HG02840 (cell line): ENCODE measurements at regions not wholly inside any gene's neighbourhood (a gene's known extent, or its start where the extent isn't known, plus 50 kb on each side); places are given as distances from the start of the nearest gene placed in this dataset.
"Not testable (repeated sequence)": the region's sequence is repeated elsewhere in the genome, so short reads cannot be mapped to it uniquely, and the experiment has no call there.

Source experiments
- ATAC-seq: cut with Tn5 transposase; IDR thresholded peaks from one replicate; pipeline ENCODE4 v1.9.1; 2021; ENCODE audit warnings: mild to moderate bottlenecking, moderate library complexity, moderate number of reproducible peaks; ENCODE audit not compliant: unreplicated experiment, low FRiP score

GRCh38 chr16:60204181-60204580 lies 1470.1 kb upstream of the GOT2 start:
- no peak for ATAC-seq

- no peak for ATAC-seq
These were observed 1469.5 kb upstream of the GOT2 start for GRCh38 chr16:60203525-60204124.

GRCh38 chr16:60200729-60201128 lies 1466.6 kb upstream of the GOT2 start:
- ATAC-seq, result not testable (repeated sequence)

- no peak for ATAC-seq
These were observed 1466.0 kb upstream of the GOT2 start for GRCh38 chr16:60200161-60200560.

GRCh38 chr16:60199150-60199549 lies 1465.0 kb upstream of the GOT2 start:
- ATAC-seq, result no peak

GRCh38 chr16:60181536-60181935 lies 1447.4 kb upstream of the GOT2 start:
- ATAC-seq, result no peak

GRCh38 chr16:60180609-60181008 lies 1446.5 kb upstream of the GOT2 start:
- ATAC-seq, result no peak

GRCh38 chr16:60170196-60170595 lies 1436.1 kb upstream of the GOT2 start:
- ATAC-seq, result no peak

GRCh38 chr16:60166111-60166510 lies 1432.0 kb upstream of the GOT2 start:
- ATAC-seq, result no peak

- no peak for ATAC-seq
These were observed 1417.9 kb upstream of the GOT2 start for GRCh38 chr16:60151987-60152386.

GRCh38 chr16:60150907-60151306 lies 1416.8 kb upstream of the GOT2 start:
- no peak for ATAC-seq

- ATAC-seq, result no peak
These were observed 1409.2 kb upstream of the GOT2 start for GRCh38 chr16:60143348-60143705.

- no peak for ATAC-seq
These were observed 1408.7 kb upstream of the GOT2 start for GRCh38 chr16:60142619-60143347.

GRCh38 chr16:60137891-60138290 lies 1403.8 kb upstream of the GOT2 start:
- no peak for ATAC-seq

GRCh38 chr16:60127196-60127595 lies 1393.1 kb upstream of the GOT2 start:
- ATAC-seq, result no peak

- ATAC-seq, result not testable (repeated sequence)
These were observed 1392.0 kb upstream of the GOT2 start for GRCh38 chr16:60126115-60126514.

- no peak for ATAC-seq
These were observed 1389.4 kb upstream of the GOT2 start for GRCh38 chr16:60123392-60124023.

GRCh38 chr16:60120586-60120985 lies 1386.5 kb upstream of the GOT2 start:
- no peak for ATAC-seq

- ATAC-seq, result no peak
These were observed 1376.4 kb upstream of the GOT2 start for GRCh38 chr16:60110531-60110930.

- no peak for ATAC-seq
These were observed 1373.8 kb upstream of the GOT2 start for GRCh38 chr16:60107871-60108270.

- no peak for ATAC-seq
These were observed 1373.3 kb upstream of the GOT2 start for GRCh38 chr16:60107437-60107836.

- no peak for ATAC-seq
These were observed 1366.3 kb upstream of the GOT2 start for GRCh38 chr16:60100371-60100770.
